NCI-H2196 treated with DMSO at 0.1 percent for 48 hours (cell line): ENCODE measurements at regions not wholly inside any gene's neighbourhood (a gene's known extent, or its start where the extent isn't known, plus 50 kb on each side); places are given as distances from the start of the nearest gene placed in this dataset.

Experiments
- DNase-seq: peaks from one replicate; lab custom pipeline; 2025; ENCODE audit not compliant: unreplicated experiment; lab: John Stamatoyannopoulos, UW

DNA sequence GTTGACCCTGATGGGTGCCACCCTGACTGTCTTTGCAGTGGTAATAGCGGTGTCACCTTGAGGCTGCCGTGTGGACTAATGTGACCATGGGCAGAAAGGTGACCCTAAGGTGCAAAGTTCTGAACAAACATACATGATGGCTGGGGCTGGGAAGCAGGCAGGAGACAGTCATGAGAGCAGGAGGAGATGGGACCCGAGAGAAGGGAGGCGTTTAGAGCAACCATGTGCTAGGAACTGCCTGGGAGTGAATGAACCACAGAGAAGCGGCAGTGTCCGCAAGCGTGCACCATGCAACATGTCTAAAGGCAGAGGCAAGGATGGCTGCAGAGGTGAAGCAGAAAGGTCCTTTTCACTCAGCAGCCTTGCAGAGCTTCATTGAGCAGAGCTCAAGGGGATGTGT, 113.1 kb upstream of the GDF10 start:
- DNase-seq: no peak

DNA sequence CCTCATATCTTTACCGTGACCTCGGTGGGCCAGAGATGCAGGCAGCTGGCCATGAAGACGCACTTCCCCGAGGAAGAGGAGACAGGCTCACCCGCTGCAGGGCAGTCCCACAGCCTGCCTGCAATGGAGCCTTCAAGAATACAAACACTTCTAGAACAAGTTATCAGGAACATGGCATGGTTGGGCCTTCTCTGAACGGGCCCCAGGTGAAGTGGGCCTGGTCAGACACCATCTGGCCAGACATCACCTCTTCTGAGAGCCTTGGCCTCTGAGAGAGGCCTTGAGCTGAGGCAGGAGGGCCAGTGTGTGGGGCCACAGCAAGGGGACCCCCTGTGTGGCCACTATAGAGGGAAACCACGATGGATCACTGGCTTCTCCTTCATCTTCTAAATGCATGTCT, 112.4 kb upstream of the GDF10 start:
- no peak for DNase-seq

DNA sequence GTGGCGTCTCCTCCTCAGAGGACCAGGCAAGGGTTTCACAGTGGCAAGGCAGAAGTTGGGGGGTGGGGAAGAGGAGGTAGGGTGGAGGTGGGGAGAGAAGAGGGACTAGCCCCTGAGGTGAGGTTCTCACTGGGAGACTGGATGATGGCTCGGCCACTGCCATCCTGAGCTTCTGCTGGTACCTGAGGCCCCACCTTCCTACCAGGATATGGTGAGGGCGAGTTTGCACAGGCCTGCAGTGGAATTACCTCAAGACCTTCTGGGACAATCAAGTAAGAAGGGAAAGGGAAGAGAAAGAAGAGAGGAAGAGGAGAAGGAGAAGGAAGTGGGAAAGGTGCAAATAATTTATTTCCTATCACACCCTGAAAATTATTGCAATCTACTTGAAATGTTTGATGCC, 111.8 kb upstream of the GDF10 start:
- DNase-seq: no peak

DNA sequence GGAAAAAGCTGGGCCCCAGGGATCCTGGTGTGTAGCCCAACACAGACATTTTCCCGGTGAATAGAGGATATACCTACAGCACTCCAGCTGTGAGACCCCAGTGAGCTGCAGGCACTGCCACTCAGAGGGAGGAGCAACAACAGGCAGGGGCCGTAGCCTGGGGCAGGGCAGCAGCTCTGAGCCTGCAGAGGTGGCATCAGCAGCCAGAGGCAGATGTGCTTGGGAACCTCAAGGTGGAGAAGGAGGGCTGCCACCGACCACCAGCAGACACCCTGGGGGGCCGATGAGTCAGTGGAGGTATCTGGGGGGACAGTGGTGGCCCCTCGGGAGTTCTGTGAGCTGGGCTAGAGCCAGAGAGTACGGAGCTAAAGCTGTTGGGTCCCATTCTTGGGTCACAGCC, 110.2 kb upstream of the GDF10 start:
- no peak for DNase-seq

DNA sequence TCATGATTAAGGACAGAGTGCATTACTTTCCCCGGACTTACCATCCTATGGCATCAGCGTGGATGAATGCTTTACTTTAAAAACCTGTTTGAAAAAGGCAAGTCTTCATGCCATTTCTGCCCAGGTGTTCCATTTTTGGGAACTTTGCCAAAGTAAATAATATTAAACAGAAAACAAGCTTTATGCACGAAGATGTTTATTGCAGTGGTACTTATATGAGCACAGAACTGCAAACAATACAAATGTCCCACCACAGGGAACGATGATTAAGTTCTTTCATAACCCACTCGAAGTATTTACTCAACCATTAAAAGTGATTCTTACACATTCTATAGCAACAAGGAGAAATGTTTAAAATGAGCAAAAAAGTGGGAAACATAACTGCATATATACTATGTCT, 109.7 kb upstream of the GDF10 start:
- DNase-seq: no peak

DNA sequence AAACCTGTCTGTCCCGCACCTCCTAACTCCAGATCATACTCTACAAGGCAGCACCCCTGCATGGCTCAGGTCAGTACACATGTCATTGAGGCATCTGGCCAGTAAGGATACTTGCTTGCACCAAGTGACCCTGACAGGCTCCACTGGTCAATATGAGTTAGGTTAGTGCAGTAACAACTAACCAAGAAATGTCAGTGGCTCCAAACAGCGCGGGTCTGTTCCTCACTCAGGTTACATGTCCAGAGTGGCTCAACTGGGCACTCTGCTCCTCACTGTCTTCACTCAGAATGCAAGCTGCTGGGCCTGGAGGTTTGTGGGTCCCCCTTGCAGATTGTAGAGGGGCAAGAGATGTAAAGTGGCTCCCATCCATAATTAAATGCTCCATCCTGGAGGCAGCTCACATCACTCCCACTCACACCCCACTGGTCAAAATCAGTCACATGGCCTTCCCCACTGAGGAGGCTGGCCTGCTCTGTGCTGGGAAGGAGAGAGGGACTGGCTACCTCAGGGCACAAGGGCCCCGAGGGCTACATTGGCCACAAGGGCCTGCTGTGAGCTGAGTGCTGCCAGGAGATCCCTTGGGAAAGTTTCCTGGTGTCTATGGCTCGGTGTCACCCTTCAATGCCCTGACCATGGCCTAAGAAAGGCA, 109.1 kb upstream of the GDF10 start:
- no peak for DNase-seq

DNA sequence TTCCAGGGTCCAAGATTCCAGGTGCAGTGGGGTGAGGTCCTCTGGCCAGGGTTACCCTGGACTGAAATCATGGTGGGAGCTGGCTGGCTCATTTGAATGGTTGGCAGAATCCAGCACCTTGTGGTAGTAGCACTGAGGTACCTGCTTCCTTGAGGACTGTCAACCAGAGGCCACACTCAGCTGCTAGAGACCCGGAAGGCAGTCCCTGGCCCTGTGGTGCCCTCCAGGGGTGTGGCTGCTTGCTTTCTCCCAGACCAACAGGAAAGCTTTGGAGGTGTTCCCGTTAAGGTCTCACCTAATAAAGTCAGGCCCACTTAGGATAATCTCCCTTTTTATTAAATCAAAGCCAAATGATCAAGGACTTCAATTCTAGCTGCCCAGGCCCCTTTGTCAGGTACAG, 107.7 kb upstream of the GDF10 start:
- no peak for DNase-seq

DNA sequence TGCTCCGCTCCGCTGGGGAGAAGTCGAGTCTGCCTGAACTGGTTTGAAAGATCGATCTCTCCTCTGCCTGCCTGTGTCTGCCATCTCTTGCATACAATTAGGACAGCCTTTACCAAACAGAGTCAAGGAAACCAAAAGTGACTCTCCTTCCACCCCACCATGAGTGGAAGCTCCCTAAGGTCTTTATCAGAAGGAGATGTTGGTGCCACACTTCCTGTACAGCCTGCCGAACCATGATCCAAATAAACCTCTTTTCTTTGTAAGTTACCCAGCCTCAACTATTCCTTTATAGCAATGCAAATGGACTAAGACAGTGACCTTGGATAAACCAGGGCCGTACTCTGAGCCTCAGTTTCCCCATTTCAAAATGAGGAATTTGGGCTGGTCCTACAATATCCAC, 106.3 kb upstream of the GDF10 start:
- no peak for DNase-seq

DNA sequence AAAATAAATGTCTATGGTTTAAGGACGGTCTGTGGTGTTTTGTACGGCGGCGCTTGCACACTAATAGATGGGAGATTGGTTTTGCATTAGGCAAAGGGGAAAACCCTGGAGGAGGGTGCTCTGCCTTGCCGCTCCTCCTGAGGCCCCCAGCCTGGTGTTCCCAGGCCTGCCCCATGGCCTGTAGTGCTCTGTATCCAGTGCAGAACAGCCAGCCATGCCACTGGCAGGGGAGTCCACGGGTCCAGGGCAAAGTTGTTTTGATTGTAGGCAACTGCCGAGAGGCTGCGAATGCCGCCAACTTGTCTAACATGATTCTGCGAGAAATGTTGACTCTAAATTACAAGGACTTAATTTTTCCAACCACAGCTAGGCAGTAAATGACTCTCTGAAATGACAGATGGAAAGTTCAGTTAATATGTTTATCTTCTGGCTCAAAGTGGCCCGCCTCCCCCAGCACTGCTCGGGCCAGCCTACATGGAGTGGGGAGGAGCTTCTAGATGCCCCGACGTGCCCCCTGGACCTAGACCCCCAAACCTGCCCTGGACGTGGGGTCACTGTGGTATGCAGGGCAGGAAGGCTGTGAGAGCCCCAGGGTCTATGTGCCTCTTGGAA, 104.6 kb upstream of the GDF10 start:
- no peak for DNase-seq

DNA sequence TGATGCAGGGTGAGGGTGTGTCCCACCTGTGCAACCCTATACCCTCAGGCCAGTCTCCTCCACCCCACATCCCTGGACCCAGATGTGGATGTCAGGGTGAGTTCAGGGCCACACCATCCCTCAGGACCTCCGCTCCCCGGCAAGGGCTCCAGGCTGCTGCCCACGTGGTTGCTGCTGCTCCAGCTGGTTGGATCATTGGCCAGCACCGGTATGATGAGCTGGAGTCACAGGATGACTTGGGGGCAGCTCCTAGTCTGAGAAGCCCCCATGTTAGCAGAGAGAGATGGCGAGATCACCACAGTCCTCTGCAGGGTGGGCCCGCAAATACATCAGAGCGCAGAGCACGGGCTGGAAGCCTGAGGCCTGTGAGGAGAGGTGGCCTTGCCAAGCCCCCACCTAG, 103.3 kb upstream of the GDF10 start:
- DNase-seq: no peak

DNA sequence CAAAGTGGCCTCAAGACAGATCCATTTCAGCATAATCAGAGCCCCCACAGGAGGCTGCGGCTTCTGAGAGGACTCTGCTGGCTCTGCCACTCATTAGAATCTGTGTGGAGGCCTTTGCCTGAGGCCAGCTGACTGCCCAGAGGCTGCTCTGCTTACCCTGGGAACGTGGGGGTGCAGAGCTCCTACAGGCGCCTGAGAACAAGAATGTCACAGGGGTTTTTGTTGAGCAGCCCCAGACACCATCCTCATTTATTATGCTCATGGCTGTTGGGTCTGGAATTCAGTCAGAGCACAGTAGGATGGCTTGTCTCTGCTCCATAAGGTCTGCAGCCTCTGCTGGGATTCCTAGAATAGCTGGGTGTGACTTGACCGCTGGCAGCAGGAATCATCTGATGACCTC, 101.8 kb upstream of the GDF10 start:
- no peak for DNase-seq

DNA sequence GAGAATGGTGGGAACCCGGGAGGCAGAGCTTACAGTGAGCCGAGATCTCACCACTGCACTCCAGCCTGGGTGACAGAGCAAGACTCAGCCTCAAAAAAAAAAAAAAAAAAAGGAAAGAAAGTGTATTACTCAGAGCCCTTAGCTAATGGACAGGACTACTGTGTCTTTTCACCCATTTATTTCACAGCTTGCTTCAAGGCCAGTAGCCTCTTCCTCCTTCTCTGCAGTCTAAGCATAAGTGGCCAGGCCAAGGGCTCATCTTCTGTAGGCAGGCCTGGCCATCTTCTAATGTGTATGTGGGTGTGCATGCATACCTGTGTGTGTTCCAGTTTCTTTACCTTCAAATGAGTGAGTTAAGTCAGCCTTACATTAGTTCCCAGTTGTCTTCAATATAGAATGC, 94.8 kb upstream of the GDF10 start:
- DNase-seq: no peak

DNA sequence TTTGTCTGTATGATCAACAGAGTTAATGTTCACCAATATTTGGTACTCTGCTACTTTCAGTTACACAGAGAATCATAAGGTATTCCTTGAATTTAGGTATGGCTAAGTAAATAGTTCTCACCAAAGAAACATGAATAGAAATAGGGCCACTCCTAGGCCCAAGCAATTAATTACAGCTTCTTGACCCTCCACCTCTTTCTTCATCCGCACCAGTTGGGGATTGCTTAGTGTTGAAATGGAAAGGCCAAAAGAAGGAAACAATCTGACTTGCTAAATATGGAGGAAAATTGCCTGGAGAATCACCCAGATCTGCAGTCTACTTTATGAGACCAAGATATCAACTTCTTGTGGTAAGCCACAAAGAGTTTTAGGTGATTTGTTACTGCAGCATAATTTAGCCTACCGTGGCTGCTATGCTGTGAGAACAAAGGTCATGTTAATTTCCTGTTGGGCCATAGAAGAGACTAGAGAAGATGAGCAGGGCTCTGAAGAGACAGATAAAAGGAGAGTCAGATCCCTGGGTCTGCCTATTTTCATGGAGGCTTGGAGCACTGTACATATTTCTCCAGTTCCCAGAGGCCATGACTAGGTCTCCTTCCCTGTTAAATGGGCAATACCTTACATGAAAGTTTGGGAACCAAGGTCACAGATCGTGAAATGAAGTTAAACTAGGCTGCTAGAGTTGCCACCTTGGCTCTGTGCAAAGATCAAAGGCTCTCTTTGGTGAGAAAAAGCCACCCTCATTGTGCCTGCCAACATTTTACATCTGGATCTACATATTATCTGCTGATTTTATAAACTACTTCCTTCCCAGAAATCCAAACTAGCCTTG, 93.3 kb upstream of the GDF10 start:
- DNase-seq: no peak

DNA sequence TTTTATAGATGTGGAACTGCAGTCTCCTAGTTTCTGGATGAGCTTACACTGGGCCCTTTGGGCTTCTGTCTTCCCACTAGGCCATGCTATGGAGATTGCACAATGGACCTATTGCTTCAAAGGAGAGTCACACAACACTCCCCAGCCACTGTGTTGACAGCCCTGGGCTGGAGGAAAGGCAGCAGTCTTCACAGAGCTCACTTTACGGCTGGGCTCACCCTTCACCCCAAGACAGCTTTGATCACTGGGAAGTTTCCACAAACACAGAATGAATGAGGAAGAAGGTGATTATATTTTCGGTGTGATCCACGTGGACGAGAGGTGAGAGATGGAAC, 92.7 kb upstream of the GDF10 start:
- no peak for DNase-seq

DNA sequence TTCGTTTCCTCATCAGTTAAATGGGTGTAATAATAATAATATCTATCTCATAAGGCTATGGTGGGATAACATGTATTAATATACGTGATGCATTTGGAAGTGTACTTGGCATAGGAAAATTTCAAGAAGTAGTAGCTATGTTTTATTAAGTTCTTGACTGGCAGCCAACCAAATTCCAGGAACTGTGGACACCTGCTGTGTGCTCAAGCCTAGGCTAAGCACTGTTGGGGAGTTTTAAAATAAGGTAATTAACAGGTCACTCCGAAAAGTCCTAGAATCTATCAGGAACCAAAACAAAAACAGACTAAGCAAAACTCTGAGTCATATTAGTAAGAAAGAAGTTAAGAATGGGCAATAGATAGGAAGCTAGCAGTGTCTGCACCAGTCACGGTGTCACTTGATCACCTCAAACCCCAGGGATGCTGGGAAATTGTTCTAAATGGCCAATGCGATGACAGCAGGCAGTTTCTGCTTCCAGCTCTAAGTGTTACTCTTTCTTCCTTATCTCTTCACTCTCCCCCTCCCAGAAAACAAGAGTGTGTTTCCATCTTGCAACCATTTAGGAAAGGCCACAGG, 92.0 kb upstream of the GDF10 start:
- DNase-seq: no peak

DNA sequence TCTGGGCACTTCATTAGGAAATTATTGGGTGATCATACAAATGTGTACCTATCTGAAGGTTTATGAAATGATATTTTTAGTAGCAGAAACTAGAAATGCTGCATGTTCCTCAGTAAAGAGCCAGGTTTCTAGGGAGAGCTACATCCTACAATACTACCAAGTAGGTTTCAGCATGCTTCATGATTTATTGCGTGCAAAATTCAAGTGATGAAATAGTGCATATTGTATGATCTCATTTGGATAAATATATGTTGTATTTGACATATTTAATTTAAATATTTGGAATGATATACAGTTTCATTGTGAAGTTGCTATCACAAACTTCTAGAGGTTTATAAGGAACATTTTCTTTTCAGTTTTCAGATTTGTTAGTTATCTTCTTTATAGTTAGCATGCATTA, 90.5 kb upstream of the GDF10 start:
- no peak for DNase-seq

DNA sequence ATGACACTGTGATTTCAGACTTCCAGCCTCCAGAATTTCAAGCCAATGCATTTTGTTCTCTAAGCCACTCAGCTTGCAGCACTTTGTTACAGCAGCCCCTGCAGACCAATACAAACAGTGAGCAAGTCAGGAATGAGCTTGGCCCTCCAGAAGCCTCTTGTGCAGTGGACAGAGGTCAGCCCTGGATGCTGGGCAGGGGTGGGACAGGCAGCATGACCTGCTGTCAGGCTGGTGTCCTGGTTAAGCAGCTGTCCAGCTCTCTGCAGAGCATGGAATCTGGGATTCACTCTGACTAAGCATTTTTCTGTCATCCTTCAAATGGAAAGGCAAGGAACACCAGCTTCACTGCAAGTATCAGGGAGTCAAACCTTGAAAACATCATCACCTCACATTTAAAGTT, 85.5 kb upstream of the GDF10 start:
- no peak for DNase-seq

DNA sequence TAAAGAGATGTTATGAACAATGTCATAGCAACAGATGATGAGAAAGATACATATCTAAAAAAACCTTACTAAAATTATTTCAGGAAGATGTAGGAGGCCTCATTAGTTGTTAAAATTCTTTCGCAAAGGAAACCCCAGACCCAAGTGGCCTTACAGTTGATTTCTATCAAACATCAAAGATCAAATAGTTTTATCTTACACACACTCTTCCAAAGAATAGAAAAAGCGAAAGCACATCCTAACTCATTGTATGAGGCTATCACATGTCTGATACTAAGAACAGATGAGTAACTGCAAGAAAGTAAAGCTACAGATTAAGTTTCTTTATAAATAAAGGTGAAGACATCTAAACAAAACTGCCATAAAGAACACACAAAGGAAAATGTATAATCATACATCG, 82.9 kb upstream of the GDF10 start:
- no peak for DNase-seq

DNA sequence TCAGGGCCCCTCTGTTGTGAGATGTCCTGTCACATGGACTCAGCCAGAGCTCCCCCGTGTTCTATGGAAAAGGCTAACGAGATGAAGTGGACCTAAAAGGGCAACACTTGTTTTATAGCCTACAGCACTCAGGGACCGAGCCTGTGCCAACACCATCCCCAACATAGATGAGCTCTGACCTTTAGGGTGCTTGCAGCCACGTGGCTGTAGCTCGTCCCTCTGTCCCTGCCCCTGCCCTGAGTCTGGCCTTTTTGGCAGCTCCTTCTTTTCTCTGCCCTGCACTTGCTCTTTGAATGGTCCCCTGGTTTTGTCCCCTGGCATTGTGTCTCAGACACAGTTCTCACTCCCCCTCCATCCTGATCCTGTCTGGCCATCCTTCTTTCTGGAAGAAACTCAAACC, 81.2 kb upstream of the GDF10 start:
- DNase-seq: no peak

DNA sequence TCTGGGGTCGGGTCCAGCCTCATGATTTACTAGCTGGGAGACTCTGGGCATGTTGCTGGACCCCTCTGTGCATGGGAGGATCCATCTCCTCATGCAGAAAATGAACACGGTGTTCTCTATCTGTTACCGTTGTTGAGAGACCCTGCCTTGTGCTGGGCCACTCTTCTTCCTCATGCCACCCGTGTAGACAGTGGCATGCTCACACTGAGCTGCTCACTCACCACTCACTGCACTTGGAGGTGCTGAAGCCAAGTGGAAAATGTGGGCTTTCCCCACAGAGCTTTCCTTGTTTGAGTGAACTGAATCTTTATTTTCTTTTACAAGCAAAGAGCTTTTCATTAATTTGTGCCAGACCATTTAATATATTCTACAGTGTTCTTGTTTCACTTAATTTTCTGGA, 77.5 kb upstream of the GDF10 start:
- DNase-seq: no peak

DNA sequence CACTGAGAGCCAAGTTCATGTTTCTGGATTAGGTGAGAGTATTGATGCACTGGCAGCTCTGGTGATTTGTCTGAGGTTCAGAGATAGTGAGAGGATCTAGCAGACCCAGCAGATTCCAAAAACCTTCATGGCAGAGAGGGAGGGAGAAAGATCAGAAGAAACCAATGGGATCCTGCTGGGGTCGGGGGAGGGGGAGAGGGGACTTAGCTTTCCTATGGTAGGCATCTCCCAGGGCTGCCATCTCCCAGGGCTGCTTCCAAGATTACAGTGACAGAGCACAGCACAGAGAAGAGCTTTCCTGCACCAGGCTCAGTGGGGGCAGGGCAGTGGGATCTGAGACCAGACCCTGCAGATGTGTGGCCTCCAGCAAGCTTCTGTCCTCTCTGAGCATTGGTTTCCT, 76.8 kb upstream of the GDF10 start:
- DNase-seq: no peak

DNA sequence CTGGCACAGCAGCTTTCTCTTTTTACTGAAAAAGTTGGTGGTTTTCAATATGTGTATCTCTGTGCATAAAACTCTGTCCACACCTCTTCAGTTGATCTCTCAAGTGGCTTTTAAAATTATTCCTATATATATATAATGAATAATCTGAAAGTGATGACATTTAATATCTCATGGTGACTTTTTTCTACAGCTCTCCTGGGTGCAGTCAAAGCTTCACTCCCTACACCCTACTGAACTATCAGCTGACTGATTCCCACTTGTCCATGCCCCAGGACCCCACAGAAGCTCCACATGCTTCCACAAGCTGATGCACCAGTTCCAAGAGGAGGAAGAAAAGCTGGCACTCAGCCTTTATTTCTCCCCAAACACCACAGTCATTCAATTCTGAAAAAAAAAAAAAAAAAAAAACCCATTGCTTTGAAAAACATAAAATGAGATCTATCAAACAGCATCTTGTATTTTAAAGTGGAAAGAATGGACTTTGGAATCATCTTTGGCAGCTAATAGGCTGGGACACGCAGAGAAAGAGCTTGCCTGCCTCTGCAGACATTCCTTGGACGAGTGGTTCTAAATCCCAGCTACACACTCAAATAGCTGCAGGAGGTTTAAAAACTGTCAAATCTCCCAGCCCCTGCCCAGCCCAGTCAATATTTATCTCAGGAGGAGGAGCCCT, 75.3 kb upstream of the GDF10 start:
- no peak for DNase-seq
